AG09309 (cell line): ENCODE measurements at regions not wholly inside any gene's neighbourhood (a gene's known extent, or its start where the extent isn't known, plus 50 kb on each side); places are given as distances from the start of the nearest gene placed in this dataset.

Experiments used
- DNase-seq: peaks from one replicate; pipeline ENCODE4 v3.0.0-alpha.2; 2010; ENCODE audit warnings: low read depth
- H3K4me3 ChIP-seq: 2 replicates; pipeline ENCODE4 v1.5.1; 2011; ENCODE audit warnings: mild to moderate bottlenecking, low read depth, low read length, moderate library complexity; ENCODE audit not compliant: control insufficient read depth
- CTCF ChIP-seq: IDR thresholded peaks from 2 replicates; pipeline ENCODE4 v1.5.1; 2011; ENCODE audit warnings: mild to moderate bottlenecking, low read depth, low read length, inconsistent platforms; ENCODE audit not compliant: insufficient read depth, control insufficient read depth; ENCODE audit errors: missing control alignments

DNA sequence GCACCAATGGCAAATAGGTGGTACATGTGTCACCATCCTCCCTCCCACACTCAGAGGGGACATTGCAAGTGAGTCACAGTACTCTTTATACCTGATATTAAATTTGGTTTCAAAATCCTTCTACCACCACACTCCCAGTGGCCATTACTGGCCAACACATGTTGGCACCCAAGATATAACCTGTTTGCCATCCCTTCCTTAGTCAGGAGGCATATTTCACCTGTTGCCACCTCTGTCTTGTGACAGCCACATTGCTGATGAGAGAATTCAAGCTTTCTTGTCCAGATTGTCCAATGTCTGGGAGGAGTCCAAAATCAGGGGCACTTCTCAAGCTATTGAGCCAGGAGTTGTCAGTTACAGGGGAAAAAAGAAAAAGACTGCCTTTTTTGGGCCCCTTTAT lies 80.2 kb upstream of the WWC1 start:
- TF ChIP-seq CTCF: no peak
- H3K4me3 ChIP-seq: no peak overlapping the region
- no peak for DNase-seq

DNA sequence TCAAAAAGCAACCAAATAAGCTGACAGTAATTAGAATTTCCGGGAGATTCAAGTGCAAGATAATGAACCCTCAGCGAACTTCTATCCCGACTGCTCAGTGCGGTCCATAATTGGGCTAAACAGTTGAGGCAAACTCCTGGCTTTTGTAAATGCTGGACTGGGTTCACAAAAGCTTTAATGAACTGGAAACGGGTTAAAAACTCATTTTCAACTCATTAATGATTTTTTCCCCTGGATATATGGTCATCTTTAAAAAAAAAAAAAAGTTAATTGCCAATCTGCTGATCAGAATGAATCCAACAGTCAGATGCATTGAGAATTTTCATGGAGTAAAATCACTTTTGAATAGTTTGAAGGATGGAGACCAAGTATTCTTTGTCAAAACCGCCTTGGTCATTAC lies 79.5 kb upstream of the WWC1 start:
- TF ChIP-seq CTCF: no peak
- no peak for DNase-seq
- no peak overlapping the region for H3K4me3 ChIP-seq

- no peak for TF ChIP-seq CTCF
- H3K4me3 ChIP-seq: no peak overlapping the region
- no peak for DNase-seq
These were observed 77.4 kb upstream of the WWC1 start for GRCh38 chr5:168214071-168214470.

- TF ChIP-seq CTCF: no peak
- H3K4me3 ChIP-seq: no peak overlapping the region
- no peak for DNase-seq
These were observed 76.6 kb upstream of the WWC1 start for GRCh38 chr5:168214886-168215285.

GRCh38 chr5:168215646-168216045 lies 75.8 kb upstream of the WWC1 start:
- no peak for TF ChIP-seq CTCF

DNA sequence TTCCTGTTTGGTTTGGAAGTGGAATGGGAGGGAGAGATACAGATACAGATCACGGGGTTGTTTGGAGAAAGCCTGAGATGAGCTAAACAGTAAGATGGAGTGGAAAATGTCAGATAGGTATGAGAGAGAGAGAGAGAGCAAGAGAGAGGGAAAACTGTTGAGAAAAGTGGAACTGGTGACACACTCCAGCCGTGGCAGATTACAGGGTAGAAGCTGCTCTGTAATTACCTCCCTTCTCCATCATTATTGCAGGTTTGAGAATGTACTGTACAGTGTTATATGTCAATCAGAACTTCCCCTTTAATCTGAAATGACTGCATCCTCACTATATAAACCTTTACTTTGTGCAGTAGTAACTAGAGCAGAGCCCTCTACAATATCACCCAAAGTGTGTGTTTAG lies 74.5 kb upstream of the WWC1 start:
- no peak for TF ChIP-seq CTCF
- no peak overlapping the region for H3K4me3 ChIP-seq
- DNase-seq: no peak

More at GRCh38 chr5:168215646-168216045, 75.8 kb upstream of the WWC1 start:
- H3K4me3 ChIP-seq: no peak overlapping the region
- no peak for DNase-seq

DNA sequence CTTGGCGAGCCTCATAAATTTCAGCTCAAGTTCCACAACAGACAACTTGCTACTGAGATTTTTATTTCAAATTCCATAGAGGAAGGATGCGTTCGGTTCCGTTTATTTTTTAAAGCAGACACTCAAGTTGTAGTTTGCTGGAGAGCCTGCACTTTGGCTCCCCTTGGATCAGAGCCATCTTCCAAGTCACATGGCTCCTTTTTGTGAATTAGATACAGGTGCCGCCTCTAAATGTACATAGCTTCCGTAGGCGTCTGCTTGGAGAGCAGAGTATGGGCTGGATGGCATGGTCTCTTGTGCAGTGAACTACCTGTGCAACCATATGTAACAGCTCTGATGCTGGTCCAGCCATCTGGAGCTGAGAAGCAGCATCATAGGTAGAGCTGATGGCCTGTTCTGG lies 73.9 kb upstream of the WWC1 start:
- no peak overlapping the region for H3K4me3 ChIP-seq
- DNase-seq: no peak
- TF ChIP-seq CTCF: no peak
